GM21447 (cell line): ENCODE measurements at regions not wholly inside any gene's neighbourhood (a gene's known extent, or its start where the extent isn't known, plus 50 kb on each side); places are given as distances from the start of the nearest gene placed in this dataset.
"Not testable (repeated sequence)": the region's sequence is repeated elsewhere in the genome, so short reads cannot be mapped to it uniquely, and the experiment has no call there.

ENCODE experiments used
- ATAC-seq: cut with Tn5 transposase; IDR thresholded peaks from one replicate; pipeline ENCODE4 v1.9.1; 2021; ENCODE audit not compliant: unreplicated experiment

DNA sequence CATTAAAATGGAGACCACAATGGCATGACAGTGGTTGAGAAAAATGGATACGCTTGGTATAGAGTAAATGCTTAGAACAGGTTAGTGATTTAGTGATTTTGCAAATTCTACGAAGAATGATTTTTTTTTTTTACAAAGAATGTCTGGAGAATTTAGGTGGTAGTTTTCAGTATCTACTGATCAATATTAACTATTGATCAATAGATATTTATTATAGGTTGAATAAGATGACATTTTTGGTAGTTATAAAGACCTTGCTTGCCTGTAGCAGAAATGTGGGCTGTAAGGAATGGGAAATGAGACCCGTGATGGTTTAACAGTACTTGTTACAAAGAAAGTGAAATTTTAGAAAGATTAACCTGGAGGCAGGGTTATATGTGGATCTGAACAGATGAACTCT lies 137.5 kb downstream of the NR2F2 start:
- no peak for ATAC-seq

DNA sequence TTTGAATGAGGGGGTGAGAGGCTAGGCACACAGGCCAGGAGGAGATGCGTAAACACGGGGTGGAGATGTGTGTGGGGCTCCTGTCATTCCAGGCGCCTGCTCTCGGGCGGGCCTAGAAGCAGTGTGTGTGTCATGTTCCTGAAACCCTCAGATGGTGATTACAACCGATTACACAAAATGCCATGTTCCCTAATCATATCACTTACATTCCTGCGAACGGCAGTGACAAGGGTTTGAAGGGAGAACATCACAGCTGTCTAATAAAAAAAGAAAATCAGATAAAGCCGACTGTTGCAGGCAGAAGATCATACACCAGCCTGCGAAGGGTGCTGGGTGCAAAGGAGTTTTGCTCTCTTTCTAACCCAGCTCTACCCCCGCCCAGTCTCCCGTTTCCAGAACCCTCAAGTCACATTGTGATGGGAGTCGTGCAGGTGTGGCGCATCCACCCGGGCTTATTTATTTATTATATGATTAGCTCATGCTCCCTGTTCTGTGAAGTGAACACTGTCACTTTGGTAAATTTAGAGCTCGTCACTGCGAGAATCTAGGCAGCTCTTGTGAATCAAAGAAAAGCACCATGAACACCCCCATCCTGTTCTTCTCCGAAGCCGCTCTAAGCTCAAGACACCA lies 140.3 kb downstream of the NR2F2 start:
- ATAC-seq: no peak

DNA sequence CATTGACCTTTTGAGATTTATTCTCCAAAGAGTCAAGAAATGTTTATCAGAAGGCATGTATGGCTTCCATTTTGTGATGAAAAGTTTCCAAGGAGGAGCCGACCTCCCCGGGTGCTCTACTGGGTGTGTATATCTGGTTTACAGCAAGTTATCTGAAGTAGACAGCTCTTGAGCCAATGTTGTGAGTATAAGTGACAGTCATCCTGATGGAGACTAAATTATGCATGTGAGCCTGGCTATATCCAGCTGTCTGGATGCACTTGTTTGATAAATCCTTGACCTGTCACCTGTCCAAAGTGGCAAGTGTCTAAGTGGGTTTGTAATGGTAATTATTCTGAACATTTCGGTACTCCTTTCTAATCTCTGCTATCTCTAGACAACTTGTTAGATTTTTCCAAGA lies 142.2 kb downstream of the NR2F2 start:
- ATAC-seq: no peak

DNA sequence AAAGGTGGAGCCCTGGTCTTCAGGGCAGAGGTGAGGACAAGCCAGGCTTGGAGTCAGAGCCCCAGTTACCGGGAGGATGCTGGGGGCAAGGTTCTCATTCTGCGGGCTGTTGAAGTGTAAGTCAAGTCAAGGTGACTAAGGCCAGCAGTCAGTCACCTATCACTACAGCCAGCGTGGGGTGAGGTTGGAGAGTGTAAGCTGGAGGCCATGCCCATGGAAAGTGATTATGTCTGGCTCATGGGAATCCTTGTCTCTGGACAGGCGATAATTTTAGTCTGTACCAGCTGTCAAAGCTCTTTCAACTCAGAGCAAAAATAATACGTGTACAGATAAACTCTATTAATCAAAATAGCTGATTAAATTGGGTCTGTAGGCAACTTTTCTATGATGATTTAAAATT lies 143.1 kb downstream of the NR2F2 start:
- no peak for ATAC-seq

DNA sequence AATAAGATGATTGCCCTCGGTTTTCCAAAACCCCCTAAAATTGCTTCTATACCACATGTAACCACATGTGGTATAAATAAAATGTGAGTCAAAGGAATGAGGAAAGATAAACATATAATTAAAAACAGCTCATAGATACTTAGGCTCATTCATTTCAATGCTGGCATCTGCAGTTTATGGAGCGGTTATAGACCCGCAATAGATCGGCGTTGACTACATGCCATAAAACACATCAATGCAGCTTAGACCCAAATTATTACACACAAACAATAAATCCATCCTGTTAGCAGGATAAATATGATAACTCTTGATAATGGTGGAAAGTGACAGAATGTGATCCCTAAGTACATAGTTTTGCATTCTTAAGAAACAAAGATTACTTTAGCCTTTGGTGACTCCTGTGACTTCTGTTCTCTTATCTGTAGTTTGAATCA lies 143.7 kb downstream of the NR2F2 start:
- no peak for ATAC-seq

DNA sequence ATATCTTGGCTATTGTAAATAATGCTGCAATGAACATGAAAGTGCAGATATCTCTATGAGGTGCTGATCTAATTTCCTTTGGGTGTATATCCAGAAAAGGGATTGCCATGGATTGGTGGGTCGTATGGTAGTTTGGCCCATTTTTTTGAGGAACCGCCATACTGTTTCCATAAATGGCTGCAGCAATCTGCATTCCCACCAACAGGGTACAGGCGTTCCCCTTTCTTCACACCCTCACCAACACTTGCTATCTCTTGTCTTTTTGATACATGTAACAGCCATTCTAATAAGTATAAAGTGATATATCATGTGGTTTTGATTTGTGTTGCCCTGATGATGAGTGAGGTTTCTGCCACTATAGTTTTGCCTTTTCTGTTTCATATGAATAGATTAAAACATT lies 146.7 kb downstream of the NR2F2 start:
- no peak for ATAC-seq

DNA sequence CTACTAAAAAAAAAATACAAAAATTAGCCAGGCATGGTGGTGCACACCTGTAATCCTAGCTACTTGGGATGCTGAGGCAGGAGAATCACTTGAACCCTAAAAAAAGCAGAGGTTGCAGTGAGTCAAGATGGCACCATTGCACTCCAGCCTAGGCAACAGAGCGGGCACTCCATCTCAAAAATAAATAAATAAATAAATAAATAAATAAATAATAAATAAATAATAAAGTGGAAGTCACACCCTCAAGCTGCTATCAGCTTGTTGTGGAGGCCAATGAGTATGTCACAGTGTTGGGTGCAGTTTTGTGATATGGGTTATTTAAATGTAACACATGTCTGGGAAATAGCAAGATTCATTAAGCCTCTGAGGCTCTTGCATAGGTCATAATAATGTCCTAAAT lies 153.9 kb downstream of the NR2F2 start:
- ATAC-seq: not testable (repeated sequence)

DNA sequence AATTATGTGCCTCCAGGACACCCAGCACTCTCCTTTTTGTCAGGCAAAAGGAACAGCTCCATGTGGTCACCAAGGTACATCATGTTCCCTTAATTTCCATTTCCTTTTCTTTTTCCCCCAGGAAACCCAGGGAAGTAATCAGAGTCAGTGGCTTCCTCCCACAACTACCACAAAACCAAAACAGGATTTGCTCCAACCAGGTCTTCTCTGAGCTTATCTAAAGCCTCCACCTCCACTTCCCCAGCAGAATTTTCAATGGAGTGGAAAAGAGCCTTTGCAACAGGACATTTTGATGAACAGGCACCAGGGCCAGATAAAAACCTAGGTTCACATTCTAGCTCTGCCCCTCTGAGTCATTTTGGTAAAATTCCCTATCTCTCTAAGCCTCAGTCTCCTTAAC lies 154.3 kb downstream of the NR2F2 start:
- no peak for ATAC-seq

DNA sequence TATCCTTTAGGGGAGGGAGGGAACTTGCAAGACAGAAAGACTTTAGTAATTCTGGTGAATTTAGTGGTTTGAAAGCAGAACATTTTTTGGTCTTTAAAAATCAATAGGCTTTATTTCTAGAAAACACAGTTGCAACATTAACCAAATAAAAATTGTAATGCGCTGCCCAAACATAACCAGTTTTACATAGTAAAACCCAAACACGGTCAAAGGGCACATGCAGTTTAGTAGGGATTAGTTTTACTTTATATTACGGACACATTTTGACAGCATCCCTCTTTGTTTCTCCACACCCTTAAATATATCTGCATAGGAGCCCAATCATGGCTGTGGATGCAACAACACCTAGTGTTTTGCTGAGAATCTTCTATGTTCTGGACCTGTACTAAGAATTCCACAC lies 156.7 kb downstream of the NR2F2 start:
- no peak for ATAC-seq

DNA sequence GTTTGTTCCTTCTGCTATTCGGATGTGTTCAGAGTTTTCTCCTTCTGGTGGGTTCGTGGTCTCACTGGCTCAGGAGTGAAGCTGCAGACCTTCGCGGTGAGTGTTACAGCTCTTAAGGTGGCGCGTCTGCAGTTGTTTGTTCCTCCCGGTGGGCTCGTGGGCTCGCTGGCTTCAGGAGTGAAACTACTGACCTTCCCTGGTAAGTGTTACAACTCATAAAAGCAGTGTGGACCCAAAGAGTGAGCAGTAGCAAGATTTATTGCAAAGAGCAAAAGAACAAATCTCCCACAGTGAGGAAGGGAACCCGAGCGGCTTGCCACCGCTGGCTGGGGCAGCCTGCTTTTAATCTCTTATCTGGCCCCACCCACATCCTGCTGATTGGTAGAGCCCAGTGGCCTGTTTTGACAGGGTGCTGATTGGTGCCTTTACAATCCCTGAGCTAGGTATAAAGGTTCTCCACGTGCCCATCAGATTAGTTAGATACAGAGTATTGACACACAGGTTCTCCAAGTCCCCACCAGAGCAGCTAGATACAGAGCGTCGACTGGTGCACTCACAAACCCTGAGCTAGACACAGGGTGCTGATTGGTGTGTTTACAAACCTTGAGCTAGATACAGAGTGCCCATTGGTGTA lies 160.7 kb downstream of the NR2F2 start:
- ATAC-seq: not testable (repeated sequence)

DNA sequence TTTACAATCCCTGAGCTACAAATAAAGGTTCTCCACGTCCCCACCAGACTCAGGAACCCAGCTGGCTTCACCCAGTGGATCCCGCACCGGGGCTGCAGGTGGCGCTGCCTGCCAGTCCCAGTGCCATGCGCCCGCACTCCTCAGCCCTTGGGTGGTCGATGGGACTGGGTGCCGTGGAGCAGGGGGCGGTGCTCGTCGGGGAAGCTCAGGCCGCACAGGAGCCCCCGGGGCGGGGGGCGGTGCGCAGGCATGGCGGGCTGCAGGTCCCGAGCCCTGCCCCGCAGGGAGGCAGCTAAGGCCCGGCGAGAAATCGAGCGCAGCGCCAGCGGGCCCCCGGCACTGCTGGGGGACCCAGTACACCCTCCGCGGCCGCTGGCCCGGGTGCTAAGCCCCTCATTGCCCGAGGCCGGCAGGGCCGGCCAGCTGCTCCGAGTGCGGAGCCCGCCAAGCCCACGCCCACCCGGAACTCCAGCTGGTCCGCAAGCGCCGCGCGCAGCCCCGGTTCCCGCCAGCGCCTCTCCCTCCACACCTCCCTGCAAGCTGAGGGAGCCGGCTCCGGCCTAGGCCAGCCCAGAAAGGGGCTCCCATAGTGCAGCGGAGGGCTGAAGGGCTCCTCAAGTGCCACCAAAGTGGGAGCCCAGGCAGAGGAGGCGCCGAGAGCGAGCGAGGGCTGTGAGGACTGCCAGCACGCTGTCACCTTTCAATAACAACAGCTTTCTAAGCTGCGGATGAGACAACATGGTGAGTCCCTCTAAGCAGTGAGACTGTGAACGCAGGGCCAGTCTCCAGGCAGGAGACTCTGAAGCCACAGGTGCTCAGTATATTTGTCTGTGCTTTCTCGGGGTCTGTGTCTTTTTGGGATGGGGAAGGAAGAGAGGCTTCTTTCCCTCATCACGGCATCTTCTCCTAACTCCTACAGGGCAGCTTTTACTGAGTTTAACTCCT lies 161.5 kb downstream of the NR2F2 start:
- not testable (repeated sequence) for ATAC-seq

DNA sequence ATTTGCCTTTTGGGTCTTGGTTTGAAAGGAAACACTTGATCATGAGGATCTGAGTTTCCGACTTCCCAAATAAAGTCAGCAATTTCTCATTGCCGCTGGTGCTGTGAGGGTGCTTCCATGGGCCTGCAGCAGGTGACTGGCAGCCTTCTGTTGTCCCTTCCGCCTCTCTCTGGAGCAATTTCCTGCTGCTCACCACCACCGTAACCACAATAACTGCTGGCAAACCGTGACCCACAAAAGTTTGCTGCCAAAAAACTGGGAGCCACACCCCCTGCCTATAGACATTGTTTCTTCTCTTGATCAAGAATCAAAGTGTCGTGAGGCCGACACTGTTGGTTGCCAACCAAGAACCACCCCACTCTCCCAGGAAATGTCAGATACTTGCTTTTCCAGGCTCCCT lies 164.0 kb downstream of the NR2F2 start:
- ATAC-seq: no peak

DNA sequence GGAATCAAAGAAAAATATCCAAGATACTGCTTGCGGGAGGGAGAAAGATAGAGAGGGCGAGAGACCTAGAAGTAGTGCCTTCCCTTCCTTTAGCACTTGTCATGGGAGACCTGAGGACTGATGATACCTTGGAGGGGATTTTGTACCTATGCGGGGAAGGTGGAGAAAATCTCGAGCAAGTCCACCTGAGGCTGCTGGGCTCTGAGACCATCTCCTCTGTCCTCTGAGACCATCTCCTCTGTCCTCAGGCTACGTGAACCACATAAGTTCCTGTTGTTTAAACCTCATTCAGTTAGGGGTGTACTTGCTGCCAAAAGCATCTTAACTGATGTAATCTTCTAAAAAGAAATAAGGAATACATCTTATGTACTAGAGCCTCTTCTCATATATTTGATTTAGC lies 164.9 kb downstream of the NR2F2 start:
- ATAC-seq: no peak

DNA sequence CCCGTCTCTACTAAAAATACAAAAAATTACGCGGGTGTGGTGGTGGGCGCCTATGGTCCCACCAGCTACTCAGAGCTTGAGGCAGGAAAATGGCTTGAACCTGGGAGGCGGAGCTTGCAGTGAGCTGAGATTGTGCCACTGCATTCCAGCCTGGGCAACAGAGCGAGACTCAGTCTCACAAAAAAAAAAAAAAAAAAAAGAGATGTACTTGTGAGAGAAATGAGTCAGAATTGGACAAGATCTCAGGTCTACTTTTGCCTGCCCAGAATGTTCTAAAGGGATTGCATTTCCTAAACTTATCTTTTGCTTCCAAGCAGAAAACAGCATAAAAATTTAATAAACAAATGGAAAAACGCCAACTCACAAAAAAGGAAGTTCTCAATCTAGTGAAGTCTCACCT lies 167.5 kb downstream of the NR2F2 start:
- no peak for ATAC-seq

DNA sequence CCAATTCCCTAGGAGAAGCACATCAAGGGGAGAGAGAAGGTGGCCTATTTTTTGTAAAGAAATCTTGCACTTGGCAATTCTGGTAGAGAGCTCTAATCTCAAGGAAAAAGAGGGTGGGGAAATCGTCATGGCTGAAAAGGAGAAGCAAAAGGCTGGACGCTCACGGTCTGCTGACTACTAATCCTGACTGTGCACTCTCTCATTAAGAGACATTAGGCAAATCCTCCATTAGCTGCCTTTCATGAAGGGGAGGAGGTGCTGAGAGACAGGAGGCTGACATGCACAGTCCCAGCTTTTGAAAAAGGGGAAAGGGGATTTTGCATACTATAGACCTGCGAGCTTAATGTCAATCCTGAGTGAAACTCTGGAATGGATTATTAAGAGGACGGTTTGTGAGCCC lies 170.0 kb downstream of the NR2F2 start:
- no peak for ATAC-seq

DNA sequence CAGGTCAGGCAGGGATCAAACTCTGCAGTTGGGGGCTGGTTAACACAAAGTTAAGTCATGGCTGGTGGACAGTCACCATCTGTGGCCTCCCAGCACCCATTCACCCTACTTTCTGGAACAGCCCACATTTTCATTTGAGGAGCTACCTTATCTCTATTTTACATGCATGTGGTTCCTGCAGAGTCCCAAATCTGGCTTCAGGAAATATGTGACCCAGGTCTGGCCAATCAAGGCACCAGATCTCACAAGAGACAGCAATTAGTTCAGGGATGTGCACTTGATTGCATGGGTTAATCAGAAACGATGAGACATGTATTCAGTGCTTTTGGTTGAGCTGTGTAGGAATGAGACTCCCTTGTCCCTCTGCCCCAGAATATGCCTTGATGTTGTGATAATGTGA lies 170.9 kb downstream of the NR2F2 start:
- ATAC-seq: no peak

DNA sequence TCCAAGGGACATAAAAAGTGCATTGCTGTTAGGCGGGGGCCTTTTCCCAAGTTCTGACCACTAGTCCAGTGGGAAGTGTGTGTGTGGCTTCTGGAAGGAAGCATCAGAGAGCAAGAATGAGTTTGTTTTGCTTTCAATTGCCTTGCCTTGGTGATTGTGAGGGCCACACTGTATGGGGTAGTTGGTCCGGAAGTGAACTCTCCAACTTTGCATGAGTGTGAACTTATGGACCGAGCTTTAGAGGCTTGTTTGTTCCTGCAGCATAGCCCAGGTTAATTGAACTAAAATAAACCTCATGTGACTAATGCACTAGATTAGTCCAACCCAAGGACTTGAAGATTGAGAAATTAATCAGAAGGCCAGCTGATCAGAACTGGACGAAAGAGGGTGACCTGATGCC lies 171.7 kb downstream of the NR2F2 start:
- no peak for ATAC-seq

DNA sequence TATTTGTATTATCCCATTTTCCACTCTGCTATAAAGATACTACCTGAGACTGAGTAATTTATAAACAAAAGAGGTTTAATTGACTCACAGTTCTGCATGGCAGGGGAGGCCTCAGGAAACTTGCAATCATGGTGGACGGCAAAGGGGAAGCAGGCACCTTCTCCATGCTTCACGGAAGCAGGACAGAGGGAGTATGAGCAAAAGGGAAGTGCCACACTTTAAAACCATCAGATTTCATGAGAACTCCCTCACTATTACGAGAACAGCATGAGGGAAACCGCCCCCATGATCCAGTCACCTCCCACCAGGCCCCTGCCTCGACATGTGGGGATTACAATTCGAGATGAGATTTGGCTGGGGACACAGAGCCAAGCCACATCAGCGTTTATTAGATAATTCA lies 172.8 kb downstream of the NR2F2 start:
- no peak for ATAC-seq

DNA sequence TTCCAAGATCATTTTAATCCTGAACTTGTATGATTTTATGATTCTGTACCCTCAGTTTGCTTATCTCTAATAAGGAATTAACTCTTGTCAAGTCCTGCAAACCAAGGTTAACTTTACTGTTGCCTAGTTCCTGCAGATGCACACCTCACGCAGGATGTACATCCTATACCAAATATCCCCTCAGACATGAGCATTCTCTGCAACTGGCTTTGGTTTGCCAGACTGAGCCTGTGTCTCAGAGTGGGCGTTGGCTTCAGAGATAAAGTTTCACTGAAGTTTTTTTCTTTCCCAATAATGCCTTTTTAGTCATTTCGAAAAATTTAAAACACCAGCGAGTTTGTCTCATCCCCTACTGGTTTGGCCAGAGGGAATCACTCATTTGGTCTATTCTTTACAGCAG lies 173.9 kb downstream of the NR2F2 start:
- no peak for ATAC-seq

DNA sequence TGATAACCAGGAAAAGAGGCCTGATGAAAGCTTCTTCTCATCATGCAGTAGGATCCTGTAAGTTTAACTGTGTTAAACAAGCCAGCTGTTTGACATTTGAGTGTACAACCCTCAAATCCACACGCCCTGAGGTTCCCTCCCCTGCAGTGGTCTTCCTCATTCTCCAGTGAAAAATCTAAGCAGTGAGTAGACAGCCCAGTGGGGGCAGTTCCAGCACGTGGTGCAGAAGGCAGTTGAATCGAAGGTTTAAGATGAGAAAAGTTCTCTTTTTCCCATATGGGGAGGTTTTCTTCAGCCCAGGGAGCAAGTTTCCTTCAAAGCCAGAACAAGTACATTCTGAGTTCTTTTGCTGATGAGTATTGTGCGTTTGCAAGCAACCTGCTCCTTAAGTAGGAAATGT lies 174.5 kb downstream of the NR2F2 start:
- no peak for ATAC-seq

DNA sequence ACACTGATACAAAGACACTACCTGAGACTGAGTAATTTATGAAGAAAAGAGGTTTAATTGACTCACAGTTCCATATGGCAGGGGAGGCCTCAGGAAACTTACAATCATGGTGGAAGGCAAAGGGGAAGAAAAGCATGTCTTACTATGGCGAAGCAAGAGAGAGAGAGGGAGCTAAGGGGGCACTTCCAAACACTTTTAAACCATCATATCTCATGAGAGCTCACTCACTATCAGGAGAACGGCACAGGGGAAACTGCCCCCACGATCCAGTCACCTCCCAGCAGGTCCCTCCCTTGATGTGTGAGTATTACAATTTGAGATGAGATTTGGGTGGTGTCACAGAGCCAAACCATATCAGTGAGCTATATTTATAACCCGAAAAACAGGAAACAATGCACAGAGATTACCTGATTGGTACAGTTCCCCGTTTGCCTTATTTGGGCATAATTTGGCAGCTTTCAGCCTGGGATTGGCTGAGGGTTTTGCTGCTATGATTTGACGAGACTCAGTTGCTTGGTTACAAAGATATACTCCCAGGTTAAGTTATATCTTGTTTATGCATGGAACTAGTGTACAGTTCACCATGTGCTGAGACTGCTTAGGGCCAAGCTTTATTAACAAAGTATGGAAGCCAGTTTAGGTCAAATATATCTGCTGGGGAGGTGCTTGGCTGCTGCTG lies 184.2 kb downstream of the NR2F2 start:
- no peak for ATAC-seq
